ENCODE measurements at regions not wholly inside any gene's neighbourhood (a gene's known extent, or its start where the extent isn't known, plus 50 kb on each side); places are given as distances from the start of the nearest gene placed in this dataset.

DNA sequence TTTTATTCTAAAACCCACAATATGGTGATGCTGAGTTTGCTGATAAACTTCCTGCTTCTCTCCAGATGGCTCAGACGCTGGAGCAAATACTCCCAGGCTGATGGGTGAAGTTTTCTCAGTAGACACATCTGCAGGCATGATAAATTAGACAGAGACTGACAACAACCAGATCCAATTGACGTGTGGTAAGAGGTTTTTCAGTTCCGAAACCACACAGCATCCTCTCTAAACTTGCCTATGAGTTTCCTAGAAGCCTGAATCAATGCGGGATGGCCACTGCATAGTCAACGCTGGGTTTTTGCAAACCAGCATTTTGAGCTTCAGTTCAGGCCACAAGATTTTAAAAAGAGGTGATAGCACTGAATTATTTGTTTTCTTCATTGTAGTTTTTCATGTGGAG, 360.3 kb upstream of the ARRDC4 start:
- TF ChIP-seq CEBPB (IDR thresholded peaks at IDR 0.05) (no peak), NFIC (IDR thresholded peaks at IDR 0.05) (no peak), TAF1 (IDR thresholded peaks at IDR 0.05; ENCODE audit: low read depth) (no peak), TCF12 (IDR thresholded peaks at IDR 0.05; ENCODE audit: low read depth) (no peak), CREB1 (IDR thresholded peaks at IDR 0.05; ENCODE audit: low read depth) (no peak), EGR1 (IDR thresholded peaks at IDR 0.05) (no peak), ZBTB7A (IDR thresholded peaks at IDR 0.05; ENCODE audit: low read depth) (no peak), YY1 (IDR thresholded peaks at IDR 0.05; ENCODE audit: low read depth) (no peak), RAD21 (IDR thresholded peaks at IDR 0.05; ENCODE audit: low read depth) (no peak)
- TF ChIP-seq, protein P1, sequence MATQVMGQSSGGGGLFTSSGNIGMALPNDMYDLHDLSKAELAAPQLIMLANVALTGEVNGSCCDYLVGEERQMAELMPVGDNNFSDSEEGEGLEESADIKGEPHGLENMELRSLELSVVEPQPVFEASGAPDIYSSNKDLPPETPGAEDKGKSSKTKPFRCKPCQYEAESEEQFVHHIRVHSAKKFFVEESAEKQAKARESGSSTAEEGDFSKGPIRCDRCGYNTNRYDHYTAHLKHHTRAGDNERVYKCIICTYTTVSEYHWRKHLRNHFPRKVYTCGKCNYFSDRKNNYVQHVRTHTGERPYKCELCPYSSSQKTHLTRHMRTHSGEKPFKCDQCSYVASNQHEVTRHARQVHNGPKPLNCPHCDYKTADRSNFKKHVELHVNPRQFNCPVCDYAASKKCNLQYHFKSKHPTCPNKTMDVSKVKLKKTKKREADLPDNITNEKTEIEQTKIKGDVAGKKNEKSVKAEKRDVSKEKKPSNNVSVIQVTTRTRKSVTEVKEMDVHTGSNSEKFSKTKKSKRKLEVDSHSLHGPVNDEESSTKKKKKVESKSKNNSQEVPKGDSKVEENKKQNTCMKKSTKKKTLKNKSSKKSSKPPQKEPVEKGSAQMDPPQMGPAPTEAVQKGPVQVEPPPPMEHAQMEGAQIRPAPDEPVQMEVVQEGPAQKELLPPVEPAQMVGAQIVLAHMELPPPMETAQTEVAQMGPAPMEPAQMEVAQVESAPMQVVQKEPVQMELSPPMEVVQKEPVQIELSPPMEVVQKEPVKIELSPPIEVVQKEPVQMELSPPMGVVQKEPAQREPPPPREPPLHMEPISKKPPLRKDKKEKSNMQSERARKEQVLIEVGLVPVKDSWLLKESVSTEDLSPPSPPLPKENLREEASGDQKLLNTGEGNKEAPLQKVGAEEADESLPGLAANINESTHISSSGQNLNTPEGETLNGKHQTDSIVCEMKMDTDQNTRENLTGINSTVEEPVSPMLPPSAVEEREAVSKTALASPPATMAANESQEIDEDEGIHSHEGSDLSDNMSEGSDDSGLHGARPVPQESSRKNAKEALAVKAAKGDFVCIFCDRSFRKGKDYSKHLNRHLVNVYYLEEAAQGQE (IDR thresholded peaks at IDR 0.05; ENCODE audit: low read depth), result no peak
- TF ChIP-seq, protein P2, sequence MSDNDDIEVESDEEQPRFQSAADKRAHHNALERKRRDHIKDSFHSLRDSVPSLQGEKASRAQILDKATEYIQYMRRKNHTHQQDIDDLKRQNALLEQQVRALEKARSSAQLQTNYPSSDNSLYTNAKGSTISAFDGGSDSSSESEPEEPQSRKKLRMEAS (IDR thresholded peaks at IDR 0.05), result no peak
- TF ChIP-seq, protein P3, sequence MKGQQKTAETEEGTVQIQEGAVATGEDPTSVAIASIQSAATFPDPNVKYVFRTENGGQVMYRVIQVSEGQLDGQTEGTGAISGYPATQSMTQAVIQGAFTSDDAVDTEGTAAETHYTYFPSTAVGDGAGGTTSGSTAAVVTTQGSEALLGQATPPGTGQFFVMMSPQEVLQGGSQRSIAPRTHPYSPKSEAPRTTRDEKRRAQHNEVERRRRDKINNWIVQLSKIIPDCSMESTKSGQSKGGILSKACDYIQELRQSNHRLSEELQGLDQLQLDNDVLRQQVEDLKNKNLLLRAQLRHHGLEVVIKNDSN (IDR thresholded peaks at IDR 0.05), result no peak

DNA sequence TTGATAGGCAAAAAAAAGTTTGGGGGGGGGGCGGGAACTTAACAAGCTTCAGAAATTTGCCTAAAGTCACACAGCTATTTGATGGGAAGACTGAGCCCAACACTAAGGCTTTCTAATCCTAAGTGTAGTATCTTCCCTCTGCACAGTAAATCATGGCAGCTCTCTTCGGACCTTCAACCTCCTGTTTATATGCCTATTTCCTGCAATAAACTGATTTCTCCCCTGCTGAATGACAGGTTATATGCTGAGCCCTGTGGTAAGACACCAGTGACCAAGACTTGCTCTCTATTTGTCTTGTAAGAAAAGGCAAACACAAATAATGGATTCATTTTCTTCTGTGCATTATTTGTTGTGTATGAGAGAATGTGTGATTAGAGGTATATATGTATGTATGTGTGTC, 355.8 kb upstream of the ARRDC4 start:
- TF ChIP-seq CEBPB (IDR thresholded peaks at IDR 0.05) (no peak), FOXM1 (IDR thresholded peaks at IDR 0.05; ENCODE audit: borderline replicate concordance, low read depth) (no peak), NFIC (IDR thresholded peaks at IDR 0.05) (no peak), EGR1 (IDR thresholded peaks at IDR 0.05) (no peak), TCF12 (IDR thresholded peaks at IDR 0.05; ENCODE audit: low read depth) (no peak), RAD21 (IDR thresholded peaks at IDR 0.05; ENCODE audit: low read depth) (no peak), EP300 (IDR thresholded peaks at IDR 0.05; ENCODE audit: borderline replicate concordance) (no peak)

DNA sequence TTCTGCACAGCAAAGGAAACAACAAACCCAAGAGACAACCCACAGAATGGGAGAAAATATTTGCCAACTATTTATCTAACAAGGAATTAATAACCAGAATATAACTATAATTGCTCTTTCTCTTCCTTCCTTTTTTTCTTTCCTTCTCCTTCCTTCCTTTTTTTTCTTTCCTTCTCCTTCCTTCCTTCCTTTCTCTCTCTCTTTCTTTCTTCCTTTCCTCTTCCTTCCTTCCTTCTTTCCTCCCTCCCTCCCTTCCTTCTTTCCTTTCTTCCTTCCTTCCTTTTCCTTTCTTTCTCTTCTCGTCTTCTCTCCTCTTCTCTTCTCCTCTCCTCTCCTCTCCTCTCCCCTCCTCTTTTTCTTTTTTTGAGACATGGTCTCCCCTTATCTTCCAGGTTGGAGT, 345.4 kb upstream of the ARRDC4 start:
- TF ChIP-seq, protein P2 (IDR thresholded peaks at IDR 0.05), result no peak
- TF ChIP-seq FOXM1 (IDR thresholded peaks at IDR 0.05; ENCODE audit: borderline replicate concordance, low read depth) (no peak), TAF1 (IDR thresholded peaks at IDR 0.05; ENCODE audit: low read depth) (no peak), CEBPB (IDR thresholded peaks at IDR 0.05) (no peak), NFIC (IDR thresholded peaks at IDR 0.05) (no peak), EGR1 (IDR thresholded peaks at IDR 0.05) (no peak), ZBTB7A (IDR thresholded peaks at IDR 0.05; ENCODE audit: low read depth) (no peak)
- TF ChIP-seq, protein P3 (IDR thresholded peaks at IDR 0.05), result no peak
- TF ChIP-seq, protein P1 (IDR thresholded peaks at IDR 0.05; ENCODE audit: low read depth), result no peak

DNA sequence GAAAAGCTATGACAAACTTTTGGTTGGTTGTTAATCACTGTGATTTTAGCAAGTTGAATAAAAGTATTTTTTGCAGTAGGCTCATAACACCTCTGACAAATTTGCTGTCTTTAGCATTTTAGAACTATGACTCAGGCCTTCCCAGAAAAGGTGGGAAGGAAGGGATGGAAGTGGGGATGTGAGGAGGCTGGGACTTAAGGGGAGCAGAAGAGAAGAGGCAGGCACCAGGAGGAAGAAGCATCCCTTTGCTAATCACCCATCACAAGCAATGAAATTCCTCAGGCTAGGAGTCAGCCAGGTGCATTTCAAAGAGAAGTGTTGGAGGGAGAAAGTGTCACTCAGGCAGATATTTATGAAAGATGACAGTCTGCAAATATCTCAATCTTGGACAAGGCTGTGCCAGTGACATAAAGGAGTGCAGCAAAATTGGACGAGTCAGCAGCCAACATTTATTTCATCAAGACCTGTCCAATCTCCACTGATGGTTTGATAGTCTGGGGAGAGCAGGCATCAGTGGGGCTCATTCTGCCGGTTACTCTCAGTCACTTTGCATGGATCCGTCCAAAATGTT, 337.3 kb upstream of the ARRDC4 start:
- TF ChIP-seq CREB1 (IDR thresholded peaks at IDR 0.05; ENCODE audit: low read depth), result no peak
- no peak for TF ChIP-seq FOXM1 (IDR thresholded peaks at IDR 0.05; ENCODE audit: borderline replicate concordance, low read depth)
- TF ChIP-seq, protein P1 (IDR thresholded peaks at IDR 0.05; ENCODE audit: low read depth), result no peak
- no peak for TF ChIP-seq ZBTB7A (IDR thresholded peaks at IDR 0.05; ENCODE audit: low read depth)
- TF ChIP-seq RAD21 (IDR thresholded peaks at IDR 0.05; ENCODE audit: low read depth), result no peak
- TF ChIP-seq, protein P3 (IDR thresholded peaks at IDR 0.05), result no peak
- TF ChIP-seq CEBPB (IDR thresholded peaks at IDR 0.05), result no peak
- no peak for TF ChIP-seq TCF12 (IDR thresholded peaks at IDR 0.05; ENCODE audit: low read depth)
- TF ChIP-seq TAF1 (IDR thresholded peaks at IDR 0.05; ENCODE audit: low read depth), result no peak
- no peak for TF ChIP-seq NFIC (IDR thresholded peaks at IDR 0.05)
- TF ChIP-seq, protein P2 (IDR thresholded peaks at IDR 0.05), result no peak
- TF ChIP-seq YY1 (IDR thresholded peaks at IDR 0.05; ENCODE audit: low read depth), result no peak
- TF ChIP-seq TEAD4 (IDR thresholded peaks at IDR 0.05), result no peak
- no peak for TF ChIP-seq EP300 (IDR thresholded peaks at IDR 0.05; ENCODE audit: borderline replicate concordance)
- no peak for TF ChIP-seq EGR1 (IDR thresholded peaks at IDR 0.05)
